ENCODE measurements at regions not wholly inside any gene's neighbourhood (a gene's known extent, or its start where the extent isn't known, plus 50 kb on each side); places are given as distances from the start of the nearest gene placed in this dataset.

DNA sequence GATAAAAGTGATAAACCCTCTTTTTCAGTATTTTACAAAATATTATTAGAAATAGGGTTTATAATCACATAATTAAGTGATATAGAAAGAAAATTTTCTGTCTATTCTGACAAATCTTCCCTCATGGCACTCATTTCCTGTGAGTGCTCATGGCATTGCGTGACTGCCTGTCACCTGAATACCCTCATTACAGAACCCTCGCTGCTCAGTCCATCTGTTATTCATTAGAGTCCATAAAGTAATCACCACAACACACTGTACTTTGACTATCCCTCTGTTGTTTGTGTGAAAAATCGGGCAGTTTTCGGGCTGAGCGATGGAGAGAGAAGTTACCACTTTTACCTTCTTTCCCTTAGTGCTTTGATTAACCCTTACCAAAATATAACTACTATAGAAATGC is 100.4 kb upstream of the BRINP3 start:
- Histone ChIP-seq H3K27ac (no peak overlapping the region), H3K4me1 (ENCODE audit: control insufficient read depth in 1 of 2, low read depth in 2 of 2) (no peaks in the 10 kb centered on the region), H3K36me3 (no peaks in the 10 kb centered on the region), H3K9me3 (no peaks in the 10 kb centered on the region), H3K27me3 (replicated peaks; ENCODE audit: insufficient read depth) (no peaks in the 10 kb centered on the region), H3K4me3 (no peak overlapping the region)
- TF ChIP-seq CTCF (IDR thresholded peaks at IDR 0.05): no peak
- ATAC-seq (ENCODE audit: insufficient number of reproducible peaks, low FRiP score, low read depth) (no peak), DNase-seq (ENCODE audit: low spot score) (no peak)

DNA sequence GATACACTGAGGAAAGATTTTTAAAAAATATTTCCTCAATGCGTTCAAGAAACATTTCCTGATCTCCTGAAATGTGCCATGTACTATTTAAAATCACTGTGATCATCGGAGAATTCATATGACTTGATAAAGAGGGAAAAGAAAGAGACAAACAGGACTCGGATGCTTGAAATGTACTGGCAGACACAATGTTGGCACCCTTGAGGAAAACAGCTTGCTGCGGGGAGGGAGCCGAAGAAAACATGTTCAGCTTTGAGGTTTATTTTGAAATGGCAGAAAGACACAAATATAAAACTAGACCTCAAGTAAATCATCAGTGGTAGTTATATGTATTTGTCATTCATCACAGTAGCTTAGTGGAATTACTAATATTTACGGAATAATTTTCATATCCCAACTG is 100.9 kb upstream of the BRINP3 start:
- Histone ChIP-seq H3K4me3 (no peak overlapping the region), H3K27ac (no peak overlapping the region), H3K9me3 (no peaks in the 10 kb centered on the region), H3K27me3 (replicated peaks; ENCODE audit: insufficient read depth) (no peaks in the 10 kb centered on the region), H3K36me3 (no peaks in the 10 kb centered on the region), H3K4me1 (ENCODE audit: control insufficient read depth in 1 of 2, low read depth in 2 of 2) (no peaks in the 10 kb centered on the region)
- ATAC-seq (ENCODE audit: insufficient number of reproducible peaks, low FRiP score, low read depth) (no peak), DNase-seq (ENCODE audit: low spot score) (no peak)
- no peak for TF ChIP-seq CTCF (IDR thresholded peaks at IDR 0.05)

DNA sequence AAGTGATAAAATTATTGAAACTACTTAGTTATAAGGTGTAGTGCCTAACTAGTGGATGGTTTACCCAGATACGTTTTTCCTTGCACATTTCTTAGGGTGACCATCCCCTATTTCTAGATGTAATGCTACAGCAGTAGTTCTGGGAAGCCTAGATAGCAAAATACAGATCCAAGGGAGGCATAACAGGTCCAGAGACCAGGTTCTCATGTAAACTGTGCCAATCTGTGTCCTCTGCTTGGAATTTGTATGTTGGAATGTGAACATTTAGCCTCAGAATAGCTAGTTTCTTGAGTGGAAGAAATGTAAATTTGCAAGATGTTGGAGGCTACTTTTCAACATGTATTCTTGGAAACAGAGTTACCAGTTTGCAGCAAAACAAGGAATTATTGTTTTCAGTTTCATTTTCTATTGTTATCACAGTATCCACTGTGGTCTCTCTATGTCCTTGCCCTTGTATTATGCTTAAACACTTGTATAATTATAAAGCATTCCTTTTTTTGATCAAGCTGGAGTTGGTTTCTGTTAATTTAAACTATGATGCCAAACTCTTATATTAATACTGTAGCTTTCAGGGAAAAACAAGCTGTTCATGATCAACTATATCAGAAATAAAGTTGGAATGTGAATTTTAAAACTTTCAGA is 102.0 kb upstream of the BRINP3 start:
- Histone ChIP-seq H3K4me3 (no peak overlapping the region), H3K27me3 (replicated peaks; ENCODE audit: insufficient read depth) (no peaks in the 10 kb centered on the region), H3K36me3 (no peaks in the 10 kb centered on the region), H3K27ac (no peak overlapping the region), H3K4me1 (ENCODE audit: control insufficient read depth in 1 of 2, low read depth in 2 of 2) (no peaks in the 10 kb centered on the region), H3K9me3 (no peaks in the 10 kb centered on the region)
- ATAC-seq (ENCODE audit: insufficient number of reproducible peaks, low FRiP score, low read depth) (no peak), DNase-seq (ENCODE audit: low spot score) (no peak)
- TF ChIP-seq CTCF (IDR thresholded peaks at IDR 0.05): no peak

DNA sequence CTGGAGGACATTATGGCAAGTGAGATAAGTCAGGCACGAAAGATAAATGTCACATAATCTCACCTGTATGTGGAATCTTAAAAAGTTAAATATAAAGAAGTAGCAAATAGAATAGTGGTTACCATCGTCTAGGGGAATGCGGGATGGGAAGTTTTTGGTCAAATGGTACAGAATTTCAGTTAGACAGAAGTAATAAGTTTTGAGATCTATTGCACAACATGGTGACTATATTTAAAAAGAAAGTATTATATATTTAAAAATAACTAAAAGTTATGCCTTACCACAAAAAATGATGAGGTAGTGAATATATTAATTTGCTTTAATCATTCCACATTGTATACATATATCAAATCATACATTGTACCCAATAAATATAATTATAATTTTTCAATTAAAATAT is 106.2 kb upstream of the BRINP3 start:
- no peak for TF ChIP-seq CTCF (IDR thresholded peaks at IDR 0.05)
- no peak for DNase-seq (ENCODE audit: low spot score)
- no peak overlapping the region for H3K27ac ChIP-seq

DNA sequence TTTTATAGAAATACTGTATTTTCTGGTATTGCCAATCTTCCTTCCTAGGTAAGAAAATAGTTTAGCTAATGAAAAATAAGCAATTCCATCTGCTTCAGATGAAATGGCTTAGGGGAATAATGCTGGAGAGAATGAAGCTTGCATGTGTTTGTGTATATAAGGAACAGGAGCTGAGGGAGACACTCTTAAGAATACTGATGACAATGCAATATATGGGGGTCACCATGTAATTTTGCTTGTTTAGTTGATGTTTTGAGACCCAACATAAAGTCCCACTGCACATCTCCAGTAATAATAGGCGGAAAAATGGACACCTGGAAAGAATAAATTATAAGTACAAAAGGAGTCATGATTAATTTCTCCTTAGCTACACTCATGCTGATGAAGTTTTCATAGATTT is 110.8 kb upstream of the BRINP3 start:
- H3K27ac ChIP-seq: no peak overlapping the region
- ATAC-seq (ENCODE audit: insufficient number of reproducible peaks, low FRiP score, low read depth): no peak
- DNase-seq (ENCODE audit: low spot score): no peak

More for the DNA sequence above, 106.2 kb upstream of the BRINP3 start:
- Histone ChIP-seq H3K9me3 (no peaks in the 10 kb centered on the region), H3K4me3 (no peak overlapping the region), H3K27me3 (replicated peaks; ENCODE audit: insufficient read depth) (no peaks in the 10 kb centered on the region), H3K4me1 (ENCODE audit: control insufficient read depth in 1 of 2, low read depth in 2 of 2) (no peaks in the 10 kb centered on the region), H3K36me3 (no peaks in the 10 kb centered on the region)
- no peak for ATAC-seq (ENCODE audit: insufficient number of reproducible peaks, low FRiP score, low read depth)

More for the DNA sequence above, 110.8 kb upstream of the BRINP3 start:
- H3K4me3 ChIP-seq: no peak overlapping the region
- H3K4me1 ChIP-seq (ENCODE audit: control insufficient read depth in 1 of 2, low read depth in 2 of 2): no peaks in the 10 kb centered on the region
- H3K36me3 ChIP-seq: no peaks in the 10 kb centered on the region
- no peaks in the 10 kb centered on the region for H3K9me3 ChIP-seq
- TF ChIP-seq CTCF (IDR thresholded peaks at IDR 0.05): no peak
- H3K27me3 ChIP-seq (replicated peaks; ENCODE audit: insufficient read depth): no peaks in the 10 kb centered on the region
